Mucosa of rectum (tissue), 2 donors: ENCODE measurements at regions not wholly inside any gene's neighbourhood (a gene's known extent, or its start where the extent isn't known, plus 50 kb on each side); places are given as distances from the start of the nearest gene placed in this dataset.

Experiments
- H3K27ac ChIP-seq, 2 donors: one replicate each; pipeline ENCODE4 v1.7.0; 2013; ENCODE audit warnings: inconsistent platforms in 2 of 2, low read depth in 2 of 2, low read length in 2 of 2
- H3K27me3 ChIP-seq, 2 donors: one replicate each; pipeline ENCODE4 v1.7.0; 2013; ENCODE audit warnings: low read length in 2 of 2; ENCODE audit not compliant: control insufficient read depth in 2 of 2, insufficient read depth in 2 of 2
- H3K36me3 ChIP-seq, 2 donors: one replicate each; pipeline ENCODE4 v1.7.0; 2013; ENCODE audit warnings: low read length in 2 of 2; ENCODE audit not compliant: control insufficient read depth in 2 of 2, insufficient read depth in 2 of 2
- H3K4me1 ChIP-seq, 2 donors: one replicate each; pipeline ENCODE4 v1.7.0; 2013; ENCODE audit warnings: low read length in 2 of 2, mild to moderate bottlenecking in 1 of 2; ENCODE audit not compliant: control insufficient read depth in 2 of 2, insufficient read depth in 2 of 2
- H3K4me3 ChIP-seq, 2 donors: one replicate each; pipeline ENCODE4 v1.7.0; 2013; ENCODE audit warnings: low read length in 2 of 2
- H3K9ac ChIP-seq, 2 donors: one replicate each; pipeline ENCODE4 v1.7.0; 2013; ENCODE audit warnings: low read length in 2 of 2, low read depth in 1 of 2, mild to moderate bottlenecking in 1 of 2
- H3K9me3 ChIP-seq, 2 donors: one replicate each; pipeline ENCODE4 v1.7.0; 2013; ENCODE audit warnings: low read length in 2 of 2; ENCODE audit not compliant: control insufficient read depth in 2 of 2
- donor health status: healthy.
- donor health status: Normal muscosa, but diverticular disease.

- Histone ChIP-seq H3K9me3 (no peaks in the 10 kb centered on the region), H3K27ac (no peak overlapping the region), H3K4me1 (no peaks in the 10 kb centered on the region)
These were observed 192.8 kb upstream of the GAS1 start for GRCh38 chr9:87140142-87140541.

DNA sequence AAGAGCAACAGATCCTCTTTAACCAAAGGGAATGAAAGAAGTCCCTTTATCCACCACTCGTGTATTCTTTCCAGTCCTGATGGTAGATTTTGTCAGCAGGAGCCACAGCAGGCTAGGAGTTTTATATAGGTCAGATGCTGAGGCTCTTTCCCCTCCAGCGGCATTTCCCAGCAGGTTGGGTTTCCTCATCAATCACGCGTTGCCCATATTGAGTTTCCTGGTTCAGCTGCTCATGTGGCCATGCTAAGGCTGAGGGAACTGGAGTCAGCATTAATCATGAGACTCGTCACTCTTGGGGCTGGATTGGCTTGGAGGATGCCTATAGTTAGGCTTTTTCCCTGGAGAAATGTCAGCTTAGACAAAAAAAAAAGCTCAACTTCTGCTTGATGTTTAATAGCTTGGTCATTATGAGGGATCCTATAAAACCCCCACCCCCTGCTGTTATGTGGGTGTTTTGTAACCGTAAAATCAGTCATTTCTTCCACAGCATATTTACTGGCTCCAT is 193.4 kb upstream of the GAS1 start:
- H3K9me3 ChIP-seq = no peaks in the 10 kb centered on the region
- H3K4me1 ChIP-seq = no peaks in the 10 kb centered on the region
- H3K27me3 ChIP-seq = no peaks in the 10 kb centered on the region
- no peak overlapping the region for H3K4me3 ChIP-seq
- H3K36me3 ChIP-seq = no peaks in the 10 kb centered on the region
- no peak overlapping the region for H3K27ac ChIP-seq
- no peak overlapping the region for H3K9ac ChIP-seq

More at GRCh38 chr9:87140142-87140541, 192.8 kb upstream of the GAS1 start:
- Histone ChIP-seq H3K27me3 (no peaks in the 10 kb centered on the region), H3K9ac (no peak overlapping the region), H3K36me3 (no peaks in the 10 kb centered on the region), H3K4me3 (no peak overlapping the region)

DNA sequence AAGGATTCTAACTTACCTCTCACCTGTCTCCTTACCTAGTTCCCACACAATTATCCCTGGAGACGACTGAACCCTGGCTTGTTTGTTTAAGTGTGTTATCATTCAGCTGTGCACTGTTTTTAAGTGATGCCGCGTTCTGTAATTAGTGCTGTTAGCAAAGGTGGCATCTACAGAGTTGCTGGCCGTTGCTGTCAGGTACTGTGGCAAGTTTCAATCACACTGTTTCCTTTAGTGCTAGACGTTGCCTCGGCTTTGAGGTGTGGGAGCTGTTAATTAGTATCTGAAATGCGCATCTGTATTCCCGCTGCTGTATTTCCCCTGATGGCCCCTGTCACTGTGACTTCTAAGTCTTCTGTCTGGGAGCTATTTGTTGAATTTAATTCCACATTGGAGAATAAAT is 193.8 kb upstream of the GAS1 start:
- Histone ChIP-seq H3K9ac (no peak overlapping the region), H3K4me1 (no peaks in the 10 kb centered on the region)

DNA sequence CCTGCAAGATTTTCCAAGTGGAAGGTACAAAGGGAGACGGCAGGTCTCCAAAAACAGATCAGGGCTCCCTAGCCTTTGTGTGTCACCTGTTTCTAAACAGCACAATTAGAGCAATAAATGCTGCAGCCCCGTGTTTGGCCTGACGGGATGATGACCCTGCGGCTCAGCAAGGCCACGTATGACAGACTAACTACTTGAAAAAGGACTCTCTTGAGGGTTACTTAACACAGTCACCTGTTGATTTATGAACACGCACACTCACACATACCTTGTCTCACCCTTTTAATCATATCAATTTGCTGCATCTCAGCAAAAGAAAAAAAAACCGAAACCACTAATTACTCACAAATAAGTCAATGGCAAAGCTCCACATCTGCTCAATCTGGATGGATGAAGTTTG is 199.6 kb upstream of the GAS1 start:
- no peak overlapping the region for H3K9ac ChIP-seq
- no peaks in the 10 kb centered on the region for H3K9me3 ChIP-seq
- H3K36me3 ChIP-seq = no peaks in the 10 kb centered on the region
- peaks cover 0 to 2% of the 10 kb centered on the region in 2 donors for H3K4me1 ChIP-seq
- peaks cover 0 to 3% of the 10 kb centered on the region in 2 donors for H3K27me3 ChIP-seq
- no peak overlapping the region for H3K4me3 ChIP-seq
- H3K27ac ChIP-seq = no peak overlapping the region

More for the DNA sequence above, 193.8 kb upstream of the GAS1 start:
- H3K9me3 ChIP-seq = no peaks in the 10 kb centered on the region
- H3K27me3 ChIP-seq = no peaks in the 10 kb centered on the region
- no peak overlapping the region for H3K27ac ChIP-seq
- H3K36me3 ChIP-seq = no peaks in the 10 kb centered on the region
- H3K4me3 ChIP-seq = no peak overlapping the region

GRCh38 chr9:87147839-87148238 is 200.5 kb upstream of the GAS1 start:
- peaks cover 0 to 2% of the 10 kb centered on the region in 2 donors for H3K4me1 ChIP-seq
- peaks cover 0 to 3% of the 10 kb centered on the region in 2 donors for H3K27me3 ChIP-seq
- H3K27ac ChIP-seq = peak overlapping the region; percentile 29 to 67
- H3K36me3 ChIP-seq = no peaks in the 10 kb centered on the region
- H3K9ac ChIP-seq = peak overlapping the region in 1 of 2 donors; percentile 45
- no peaks in the 10 kb centered on the region for H3K9me3 ChIP-seq
- H3K4me3 ChIP-seq = no peak overlapping the region

- peaks cover 0 to 3% of the 10 kb centered on the region in 2 donors for H3K27me3 ChIP-seq
- H3K9me3 ChIP-seq = no peaks in the 10 kb centered on the region
- H3K4me1 ChIP-seq = peaks cover 0 to 2% of the 10 kb centered on the region in 2 donors
- no peaks in the 10 kb centered on the region for H3K36me3 ChIP-seq
- peak overlapping the region in 1 of 2 donors; percentile 45 for H3K9ac ChIP-seq
- H3K27ac ChIP-seq = peak overlapping the region; percentile 29 to 67
- H3K4me3 ChIP-seq = peak overlapping the region; percentile 23 to 35
These were observed 201.2 kb upstream of the GAS1 start for GRCh38 chr9:87148331-87149104.

DNA sequence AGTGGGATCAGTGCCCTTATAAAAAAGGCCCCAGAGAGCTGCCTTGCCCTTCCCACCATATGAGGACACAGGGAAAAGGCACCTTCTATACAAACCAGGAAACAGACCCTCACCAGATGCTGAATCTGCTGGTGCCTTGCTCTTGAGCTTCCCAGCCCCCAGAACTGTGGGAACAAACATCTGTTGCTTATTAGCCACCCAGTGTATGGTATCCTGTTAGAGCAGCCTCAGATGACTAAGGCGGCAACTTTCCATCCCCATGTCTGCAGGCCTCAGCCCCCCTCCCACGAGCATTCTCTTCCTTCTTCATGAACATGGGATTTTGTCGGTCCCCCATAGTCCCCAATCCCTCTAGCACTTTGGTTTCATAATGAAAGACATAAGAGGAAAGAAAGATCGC is 202.5 kb upstream of the GAS1 start:
- Histone ChIP-seq H3K27ac (no peak overlapping the region), H3K9ac (no peak overlapping the region), H3K9me3 (no peaks in the 10 kb centered on the region), H3K36me3 (no peaks in the 10 kb centered on the region), H3K4me3 (no peak overlapping the region), H3K4me1 (peaks cover 0 to 2% of the 10 kb centered on the region in 2 donors), H3K27me3 (peaks cover 0 to 3% of the 10 kb centered on the region in 2 donors)

- H3K9me3 ChIP-seq = no peaks in the 10 kb centered on the region
- peaks cover 0 to 3% of the 10 kb centered on the region in 2 donors for H3K27me3 ChIP-seq
- H3K4me1 ChIP-seq = peaks cover 0 to 2% of the 10 kb centered on the region in 2 donors
- no peak overlapping the region for H3K27ac ChIP-seq
- no peak overlapping the region for H3K9ac ChIP-seq
- H3K36me3 ChIP-seq = no peaks in the 10 kb centered on the region
- H3K4me3 ChIP-seq = no peak overlapping the region
These were observed 204.9 kb upstream of the GAS1 start for GRCh38 chr9:87152256-87152655.

- H3K4me1 ChIP-seq = no peaks in the 10 kb centered on the region
- no peak overlapping the region for H3K27ac ChIP-seq
- H3K9me3 ChIP-seq = no peaks in the 10 kb centered on the region
- H3K27me3 ChIP-seq = no peaks in the 10 kb centered on the region
- no peak overlapping the region for H3K9ac ChIP-seq
- H3K36me3 ChIP-seq = no peaks in the 10 kb centered on the region
- H3K4me3 ChIP-seq = no peak overlapping the region
These were observed 208.9 kb upstream of the GAS1 start for GRCh38 chr9:87156247-87156646.

GRCh38 chr9:87157366-87158031 is 210.2 kb upstream of the GAS1 start:
- no peaks in the 10 kb centered on the region for H3K36me3 ChIP-seq
- no peaks in the 10 kb centered on the region for H3K9me3 ChIP-seq
- no peaks in the 10 kb centered on the region for H3K27me3 ChIP-seq
- H3K27ac ChIP-seq = no peak overlapping the region
- H3K9ac ChIP-seq = no peak overlapping the region
- no peaks in the 10 kb centered on the region for H3K4me1 ChIP-seq
- H3K4me3 ChIP-seq = no peak overlapping the region
